Endothelial cell (in vitro differentiated cells): ENCODE measurements at regions not wholly inside any gene's neighbourhood (a gene's known extent, or its start where the extent isn't known, plus 50 kb on each side); places are given as distances from the start of the nearest gene placed in this dataset.

Experiments
- DNase-seq: peaks from one replicate; pipeline ENCODE4 v3.0.0; 2021; ENCODE audit warnings: low spot score
- H3K27ac Mint-ChIP-seq: one replicate; pipeline ENCODE4 v1.8.0; 2021; ENCODE audit warnings: mixed read lengths, inconsistent platforms; ENCODE audit not compliant: unreplicated experiment
- H3K27me3 Mint-ChIP-seq: one replicate; pipeline ENCODE4 v1.8.0; 2021; ENCODE audit warnings: mild to moderate bottlenecking, moderate library complexity, mixed read lengths, inconsistent platforms; ENCODE audit not compliant: unreplicated experiment
- H3K36me3 Mint-ChIP-seq: one replicate; pipeline ENCODE4 v1.8.0; 2021; ENCODE audit warnings: mild to moderate bottlenecking, low read depth, mixed read lengths, inconsistent platforms; ENCODE audit not compliant: unreplicated experiment
- H3K4me1 Mint-ChIP-seq: one replicate; pipeline ENCODE4 v1.8.0; 2021; ENCODE audit warnings: mild to moderate bottlenecking, mixed read lengths, inconsistent platforms; ENCODE audit not compliant: unreplicated experiment
- H3K4me3 Mint-ChIP-seq: one replicate; pipeline ENCODE4 v1.8.0; 2021; ENCODE audit warnings: mild to moderate bottlenecking, mixed read lengths, inconsistent platforms; ENCODE audit not compliant: unreplicated experiment
- H3K9me3 Mint-ChIP-seq: one replicate; pipeline ENCODE4 v1.8.0; 2021; ENCODE audit warnings: mixed read lengths, inconsistent platforms; ENCODE audit not compliant: unreplicated experiment
- TF ChIP-seq, protein P1 (sequence below): fragments of 200-600 bp; sonication (generic); IDR thresholded peaks from one replicate; pipeline ENCODE4 v1.5.0; 2021; ENCODE audit warnings: antibody characterized with exemption; ENCODE audit not compliant: unreplicated experiment

DNA sequence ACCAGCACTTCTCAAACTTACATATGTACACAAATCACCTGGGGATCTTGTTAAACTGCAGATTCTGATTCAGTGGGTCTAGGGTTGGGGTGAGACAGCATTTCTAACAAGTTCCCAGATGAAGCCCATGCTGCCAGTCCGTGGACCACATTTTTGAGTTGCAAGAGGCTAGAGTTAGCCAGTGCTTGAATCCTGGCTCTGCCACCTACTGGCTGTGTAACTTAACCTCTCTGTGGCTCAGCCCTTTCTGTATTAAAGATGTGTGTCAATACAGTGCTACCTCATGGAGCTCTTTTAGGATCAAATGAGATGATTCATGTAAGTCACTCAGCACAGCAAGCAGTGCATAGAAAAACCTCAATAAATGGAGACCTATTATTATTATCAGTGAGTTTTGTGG lies 90.2 kb upstream of the ISX start:
- no peak for DNase-seq
- peaks cover 15% of the 10 kb centered on the region for H3K36me3 Mint-ChIP-seq
- H3K4me3 Mint-ChIP-seq: no peak overlapping the region
- peaks cover 30% of the 10 kb centered on the region for H3K9me3 Mint-ChIP-seq
- no peak overlapping the region for H3K27ac Mint-ChIP-seq
- H3K27me3 Mint-ChIP-seq: peaks cover 12% of the 10 kb centered on the region
- no peaks in the 10 kb centered on the region for H3K4me1 Mint-ChIP-seq
- TF ChIP-seq, protein P1, sequence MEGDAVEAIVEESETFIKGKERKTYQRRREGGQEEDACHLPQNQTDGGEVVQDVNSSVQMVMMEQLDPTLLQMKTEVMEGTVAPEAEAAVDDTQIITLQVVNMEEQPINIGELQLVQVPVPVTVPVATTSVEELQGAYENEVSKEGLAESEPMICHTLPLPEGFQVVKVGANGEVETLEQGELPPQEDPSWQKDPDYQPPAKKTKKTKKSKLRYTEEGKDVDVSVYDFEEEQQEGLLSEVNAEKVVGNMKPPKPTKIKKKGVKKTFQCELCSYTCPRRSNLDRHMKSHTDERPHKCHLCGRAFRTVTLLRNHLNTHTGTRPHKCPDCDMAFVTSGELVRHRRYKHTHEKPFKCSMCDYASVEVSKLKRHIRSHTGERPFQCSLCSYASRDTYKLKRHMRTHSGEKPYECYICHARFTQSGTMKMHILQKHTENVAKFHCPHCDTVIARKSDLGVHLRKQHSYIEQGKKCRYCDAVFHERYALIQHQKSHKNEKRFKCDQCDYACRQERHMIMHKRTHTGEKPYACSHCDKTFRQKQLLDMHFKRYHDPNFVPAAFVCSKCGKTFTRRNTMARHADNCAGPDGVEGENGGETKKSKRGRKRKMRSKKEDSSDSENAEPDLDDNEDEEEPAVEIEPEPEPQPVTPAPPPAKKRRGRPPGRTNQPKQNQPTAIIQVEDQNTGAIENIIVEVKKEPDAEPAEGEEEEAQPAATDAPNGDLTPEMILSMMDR: no peak

DNA sequence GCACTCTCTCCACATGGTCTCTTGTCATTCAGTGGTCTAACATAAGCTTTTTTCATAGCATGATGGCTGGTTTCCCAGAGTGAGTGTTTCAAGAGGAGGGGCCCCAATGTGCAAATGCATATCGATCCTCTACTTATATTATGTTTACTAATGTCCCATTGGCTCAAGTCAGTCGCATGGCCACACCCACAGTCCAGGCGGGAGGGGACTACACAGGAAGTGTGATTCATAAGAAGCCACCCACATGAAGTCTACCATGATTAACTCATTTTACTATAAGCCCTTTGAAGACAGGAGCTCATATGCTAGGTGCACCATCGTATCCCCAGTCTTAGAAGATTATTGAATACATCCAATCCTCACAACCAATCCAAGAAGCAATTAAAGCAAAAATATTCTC lies 89.5 kb upstream of the ISX start:
- TF ChIP-seq, protein P1: no peak
- Mint-ChIP-seq H3K9me3 (peaks cover 33% of the 10 kb centered on the region), H3K36me3 (peaks cover 15% of the 10 kb centered on the region), H3K4me3 (no peak overlapping the region), H3K27me3 (peaks cover 12% of the 10 kb centered on the region), H3K27ac (no peak overlapping the region), H3K4me1 (no peaks in the 10 kb centered on the region)
- no peak for DNase-seq

DNA sequence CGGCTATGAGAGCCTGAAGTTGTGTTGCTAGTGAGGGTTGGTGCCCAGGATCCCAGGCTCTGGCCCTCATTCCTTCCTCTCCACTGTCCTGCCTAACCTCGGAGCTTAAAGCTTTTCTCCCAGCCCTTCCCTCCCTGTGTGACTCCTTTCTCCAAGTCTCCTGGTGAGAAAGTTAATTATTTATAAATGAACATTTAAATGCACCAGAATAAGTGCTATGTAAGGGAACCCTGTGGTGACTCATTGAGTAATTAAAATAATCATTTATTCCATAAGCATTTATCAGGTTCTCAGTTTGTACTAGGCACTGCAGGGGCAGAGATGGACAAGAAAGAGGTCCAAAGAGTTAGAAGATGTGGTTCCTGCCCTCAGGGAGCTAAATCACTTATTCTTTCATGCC lies 89.1 kb upstream of the ISX start:
- Mint-ChIP-seq H3K27ac (no peak overlapping the region), H3K4me3 (no peak overlapping the region), H3K4me1 (no peaks in the 10 kb centered on the region), H3K27me3 (peaks cover 12% of the 10 kb centered on the region), H3K36me3 (peaks cover 15% of the 10 kb centered on the region), H3K9me3 (peaks cover 35% of the 10 kb centered on the region)
- DNase-seq: no peak
- TF ChIP-seq, protein P1: no peak

DNA sequence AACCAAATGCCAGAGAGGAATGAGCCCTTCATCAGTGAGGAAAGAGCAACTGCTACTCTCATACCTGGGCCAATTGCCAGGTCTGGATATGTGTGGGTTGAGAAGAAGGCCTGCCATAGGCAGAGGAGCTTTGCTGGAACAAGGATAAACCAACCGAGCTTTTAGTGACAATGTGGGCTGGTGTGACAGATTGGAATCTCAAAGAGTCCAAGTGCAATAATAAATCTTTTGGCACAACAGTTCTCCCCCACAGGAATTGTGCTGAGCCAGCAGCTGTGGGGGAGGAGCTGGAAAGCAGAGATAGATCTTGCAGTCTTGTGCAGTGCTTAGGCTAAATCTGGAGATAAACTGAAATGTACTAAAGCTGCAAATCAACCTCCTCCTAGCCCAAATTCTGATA lies 79.4 kb upstream of the ISX start:
- Mint-ChIP-seq H3K36me3 (peaks cover 3% of the 10 kb centered on the region), H3K27ac (no peak overlapping the region), H3K9me3 (peaks cover 40% of the 10 kb centered on the region), H3K4me3 (no peak overlapping the region), H3K27me3 (peaks cover 2% of the 10 kb centered on the region), H3K4me1 (no peaks in the 10 kb centered on the region)
- DNase-seq: no peak
- TF ChIP-seq, protein P1: no peak

DNA sequence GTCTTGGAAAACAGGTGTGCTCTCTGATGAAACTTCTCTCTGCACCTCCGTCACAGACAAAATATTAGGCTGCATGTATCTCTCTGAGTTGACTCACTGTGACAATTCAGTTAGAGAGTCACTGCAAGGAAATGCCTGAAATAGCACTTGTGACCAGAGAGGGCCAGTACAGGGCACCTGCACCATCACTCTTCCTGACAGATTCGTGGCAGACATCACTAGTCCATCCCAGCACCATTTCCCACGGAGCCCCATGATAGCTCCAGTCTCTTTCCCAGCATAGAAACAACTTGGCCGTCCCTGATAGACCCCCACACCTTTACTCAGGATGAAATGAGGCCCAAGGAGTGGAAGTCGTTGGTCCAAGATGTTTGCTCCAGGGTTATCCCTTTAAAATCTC lies 73.3 kb upstream of the ISX start:
- Mint-ChIP-seq H3K4me1 (no peaks in the 10 kb centered on the region), H3K9me3 (peaks cover 28% of the 10 kb centered on the region), H3K36me3 (peaks cover 3% of the 10 kb centered on the region), H3K27me3 (peaks cover 5% of the 10 kb centered on the region), H3K4me3 (no peak overlapping the region), H3K27ac (no peak overlapping the region)
- no peak for DNase-seq
- TF ChIP-seq, protein P1: no peak
